ENCODE measurements at regions not wholly inside any gene's neighbourhood (a gene's known extent, or its start where the extent isn't known, plus 50 kb on each side); places are given as distances from the start of the nearest gene placed in this dataset.

GRCh38 chr13:74930402-74931165 is 551.4 kb downstream of the TBC1D4 start:
- BruUV-seq (replicated peaks), result no TSS peak
- TF ChIP-seq REST (IDR thresholded peaks at IDR 0.05; ENCODE audit: insufficient read depth in 1 of 2, low read depth in 2 of 2, low read length in 1 of 2) (no peak), POLR2AphosphoS5 (IDR thresholded peaks at IDR 0.05; ENCODE audit: low read depth, low read length) (no peak), SIN3A (IDR thresholded peaks at IDR 0.05; ENCODE audit: borderline replicate concordance, insufficient read depth, low read depth, low read length) (no peak), CTCF (IDR thresholded peaks at IDR 0.05) (no peak), TCF7L2 (IDR thresholded peaks at IDR 0.05; ENCODE audit: low read depth, low read length) (no peak)

DNA sequence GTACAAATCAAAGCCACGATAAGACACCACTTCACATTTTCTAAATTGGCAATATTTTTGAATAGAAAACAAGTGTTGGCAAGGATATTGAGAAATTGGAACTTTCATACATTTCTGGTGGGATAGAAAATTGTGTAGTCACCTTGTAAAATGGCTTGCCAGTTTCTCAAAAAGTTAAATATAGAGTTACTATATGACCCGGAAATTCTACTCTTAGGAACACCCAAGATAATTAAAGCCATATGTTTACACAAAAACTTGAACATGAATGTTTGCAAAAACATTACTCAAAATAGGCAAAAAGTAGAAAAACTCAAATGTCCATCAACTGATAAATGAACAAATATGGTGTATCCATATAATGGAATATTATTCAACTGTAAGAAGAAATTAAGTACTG is 552.5 kb downstream of the TBC1D4 start:
- Histone ChIP-seq H3K4me3 (ENCODE audit: low read depth in 2 of 2, low read length in 2 of 2) (no peak overlapping the region), H3K27ac (ENCODE audit: low read length) (no peak overlapping the region), H3K27me3 (ENCODE audit: control insufficient read depth, insufficient read depth, low read length) (no peaks in the 10 kb centered on the region), H3K4me1 (ENCODE audit: control insufficient read depth, insufficient read depth, low read length) (no peaks in the 10 kb centered on the region), H3K9me3 (ENCODE audit: control insufficient read depth, insufficient read depth, low read depth, low read length) (no peaks in the 10 kb centered on the region), H3K36me3 (ENCODE audit: control insufficient read depth, insufficient read depth, low read length) (no peaks in the 10 kb centered on the region)
- DNase-seq (ENCODE audit: low read depth, low spot score) (no peak), ATAC-seq (no peak)
- TF ChIP-seq REST (IDR thresholded peaks at IDR 0.05; ENCODE audit: insufficient read depth in 1 of 2, low read depth in 2 of 2, low read length in 1 of 2), result no peak
- no peak for TF ChIP-seq TCF7L2 (IDR thresholded peaks at IDR 0.05; ENCODE audit: low read depth, low read length)
- TF ChIP-seq POLR2AphosphoS5 (IDR thresholded peaks at IDR 0.05; ENCODE audit: low read depth, low read length), result no peak
- TF ChIP-seq CTCF (IDR thresholded peaks at IDR 0.05), result no peak
- TF ChIP-seq SIN3A (IDR thresholded peaks at IDR 0.05; ENCODE audit: borderline replicate concordance, insufficient read depth, low read depth, low read length), result no peak
- no TSS peak for BruUV-seq (replicated peaks)
- in situ Hi-C loops (cut with HindIII; ENCODE audit: low pct_unique_long_range_greater_than_20kb, low sequenced_read_pairs) (no loop called here), intact Hi-C loops (cut with micrococcal nuclease; ENCODE audit: unreplicated experiment) (no loop called here)
- ChIA-PET CTCF (no interaction called here), POLR2A (no interaction called here)

More at GRCh38 chr13:74930402-74931165, 551.4 kb downstream of the TBC1D4 start:
- Histone ChIP-seq H3K36me3 (ENCODE audit: control insufficient read depth, insufficient read depth, low read length) (no peaks in the 10 kb centered on the region), H3K9me3 (ENCODE audit: control insufficient read depth, insufficient read depth, low read depth, low read length) (no peaks in the 10 kb centered on the region), H3K4me3 (ENCODE audit: low read depth in 2 of 2, low read length in 2 of 2) (no peak overlapping the region), H3K27me3 (ENCODE audit: control insufficient read depth, insufficient read depth, low read length) (no peaks in the 10 kb centered on the region), H3K27ac (ENCODE audit: low read length) (no peak overlapping the region), H3K4me1 (ENCODE audit: control insufficient read depth, insufficient read depth, low read length) (no peaks in the 10 kb centered on the region)
- intact Hi-C loops (cut with micrococcal nuclease; ENCODE audit: unreplicated experiment) (no loop called here), in situ Hi-C loops (cut with HindIII; ENCODE audit: low pct_unique_long_range_greater_than_20kb, low sequenced_read_pairs) (no loop called here)
- POLR2A ChIA-PET, result no interaction called here
- no peak for DNase-seq (ENCODE audit: low read depth, low spot score)
- no peak for ATAC-seq
- CTCF ChIA-PET, result no interaction called here

All from Panc1 (cell line).